ENCODE measurements at regions not wholly inside any gene's neighbourhood (a gene's known extent, or its start where the extent isn't known, plus 50 kb on each side); places are given as distances from the start of the nearest gene placed in this dataset.

DNA sequence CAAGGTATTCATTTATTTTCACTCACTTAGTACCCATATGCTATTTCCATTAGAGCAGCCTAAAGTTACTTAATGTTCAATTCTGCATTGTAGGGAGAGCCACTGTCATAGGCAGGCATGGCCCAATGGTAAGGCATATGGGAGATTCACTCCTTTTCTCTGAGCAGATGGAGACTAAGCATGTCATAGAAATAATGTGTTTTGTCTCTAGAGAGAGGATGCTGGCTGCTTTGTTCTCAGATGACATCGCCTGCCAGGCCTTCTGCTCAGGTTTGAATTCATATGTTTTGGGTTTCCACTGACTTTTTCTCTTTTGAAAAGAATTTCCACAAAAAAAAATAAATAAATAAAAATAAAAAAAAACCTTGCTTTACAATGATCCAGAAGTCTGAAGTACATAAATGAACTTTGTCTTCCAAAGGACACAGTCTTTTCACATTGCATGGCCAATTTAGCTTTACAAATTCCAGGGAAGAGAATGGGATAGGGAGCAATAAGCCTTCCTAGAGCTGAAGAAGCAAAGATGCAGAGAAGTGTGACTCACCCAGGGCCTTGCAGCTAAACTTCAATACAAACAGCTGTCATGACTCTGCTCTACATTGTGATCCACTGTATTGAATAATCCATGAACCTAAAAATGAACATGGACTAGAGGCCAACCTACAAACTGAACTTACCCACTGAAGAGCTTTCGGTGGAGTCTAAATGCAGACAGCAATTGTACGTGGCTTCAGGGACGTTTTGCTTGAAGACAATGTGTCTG is 422.5 kb downstream of the CMPK2 start:
- Histone ChIP-seq H3K23ac (ENCODE audit: insufficient read length) (no peak overlapping the region), H3K14ac (ENCODE audit: insufficient read length) (no peak overlapping the region), H3K4me2 (ENCODE audit: insufficient read depth in 1 of 2, low read depth in 2 of 2, low read length in 2 of 2) (no peak overlapping the region), H3K79me1 (ENCODE audit: low read depth, low read length) (no peaks in the 10 kb centered on the region), H3K18ac (ENCODE audit: extremely low read depth, low read length) (no peak overlapping the region), H2BK120ac (replicated peaks; ENCODE audit: low read depth, low read length) (no peak overlapping the region), H3K56ac (replicated peaks; ENCODE audit: insufficient read length, low read depth, low read length) (no peak overlapping the region), H3K23me2 (ENCODE audit: low read depth, low read length) (no peaks in the 10 kb centered on the region), H3K4ac (replicated peaks; ENCODE audit: insufficient read length, low read depth, low read length) (no peak overlapping the region), H2AFZ (ENCODE audit: low read length) (no peak overlapping the region), H2AK5ac (ENCODE audit: low read depth, low read length) (no peak overlapping the region), H4K5ac (ENCODE audit: insufficient read length, low read depth, low read length) (no peak overlapping the region), H3K9ac (replicated peaks in 1 of 4; ENCODE audit: extremely low read depth in 1 of 4, low read depth in 3 of 4, low read length in 3 of 4) (no peak overlapping the region), H2BK20ac (ENCODE audit: low read length) (no peak overlapping the region), H2BK15ac (ENCODE audit: low read length) (no peak overlapping the region), H3K36me3 (ENCODE audit: control insufficient read depth in 2 of 4, insufficient read depth in 4 of 4, low read length in 3 of 4) (no peaks in the 10 kb centered on the region), H3K27me3 (replicated peaks in 1 of 4; ENCODE audit: control insufficient read depth in 3 of 4, extremely low read depth in 1 of 4, insufficient read depth in 3 of 4, low read length in 3 of 4) (no peaks in the 10 kb centered on the region), H3K79me2 (ENCODE audit: control insufficient read depth in 1 of 2, insufficient read depth in 2 of 2, low read length in 2 of 2) (no peaks in the 10 kb centered on the region), H3K4me1 (replicated peaks in 1 of 4; ENCODE audit: control insufficient read depth in 3 of 4, insufficient read depth in 4 of 4, low read length in 3 of 4) (no peaks in the 10 kb centered on the region), H4K8ac (ENCODE audit: extremely low read depth, insufficient read depth, low read length) (no peak overlapping the region), H3K9me3 (ENCODE audit: insufficient read depth in 2 of 2, low read depth in 1 of 2, low read length in 1 of 2) (no peaks in the 10 kb centered on the region), H4K91ac (replicated peaks; ENCODE audit: insufficient read length, low read length) (no peak overlapping the region), H2BK5ac (ENCODE audit: low read depth, low read length) (no peak overlapping the region), H3K4me3 (ENCODE audit: extremely low read depth in 1 of 4, insufficient read depth in 2 of 4, low read depth in 3 of 4, low read length in 4 of 4) (no peak overlapping the region), H2BK12ac (ENCODE audit: low read depth, low read length) (no peak overlapping the region), H3K27ac (ENCODE audit: low read depth, low read length) (no peak overlapping the region), H4K20me1 (replicated peaks in 1 of 2; ENCODE audit: control insufficient read depth in 1 of 2, insufficient read depth in 2 of 2, low read length in 2 of 2) (no peaks in the 10 kb centered on the region)
- FAIRE-seq (no peak), DNase-seq (ENCODE audit: low read depth in 1 of 2, low spot score in 2 of 2) (no peak)
- WGBS, 2 experiments (ENCODE audit: extremely low coverage in 1 of 2, insufficient coverage in 1 of 2, insufficient read length in 1 of 2, insufficient replicate concordance in 2 of 2, low coverage in 1 of 2, low lambda C conversion rate in 2 of 2, missing lambda C conversion rate in 1 of 2) = 96% methylated on average over 4 of the region's 4 CpGs; no CpG with 5 or more reads in 1 of the 2 experiments
- ChIA-PET POLR2A (ENCODE audit: partially characterized antibody) (no interaction called here), CTCF (ENCODE audit: partially characterized antibody) (interaction anchor here (0.7 kb wide), 1 partner anchor 79 kb away, joined by 3 read pairs; no protein-coding TSS in a partner anchor)
- TF ChIP-seq ASH2L (IDR thresholded peaks at IDR 0.05; ENCODE audit: low read length) (no peak), BACH1 (IDR thresholded peaks at IDR 0.05; ENCODE audit: low read length) (no peak)

All from H1 (cell line).